ENCODE measurements at regions not wholly inside any gene's neighbourhood (a gene's known extent, or its start where the extent isn't known, plus 50 kb on each side); places are given as distances from the start of the nearest gene placed in this dataset.

GRCh38 chr5:153086486-153086885 is 404.0 kb upstream of the GRIA1 start:
- intact Hi-C loops (cut with micrococcal nuclease) = no loop called here
- Histone ChIP-seq H3K36me3 (no peaks in the 10 kb centered on the region), H3K4me1 (peaks cover 20% of the 10 kb centered on the region), H3K9me3 (replicated peaks) (no peaks in the 10 kb centered on the region), H3K27ac (replicated peaks) (no peak overlapping the region), H3K4me3 (no peak overlapping the region), H3K27me3 (ENCODE audit: low read depth) (no peaks in the 10 kb centered on the region)
- no peak for DNase-seq
- TF ChIP-seq CTCF (IDR thresholded peaks at IDR 0.05; ENCODE audit: borderline replicate concordance) = no peak

GRCh38 chr5:153088538-153088937 is 401.9 kb upstream of the GRIA1 start:
- Histone ChIP-seq H3K27ac (replicated peaks) (peak overlapping the region; percentile 58), H3K4me1 (peaks cover 20% of the 10 kb centered on the region), H3K9me3 (replicated peaks) (no peaks in the 10 kb centered on the region), H3K36me3 (no peaks in the 10 kb centered on the region), H3K4me3 (no peak overlapping the region), H3K27me3 (ENCODE audit: low read depth) (no peaks in the 10 kb centered on the region)
- DNase-seq = no peak
- intact Hi-C loops (cut with micrococcal nuclease) = no loop called here
- no peak for TF ChIP-seq CTCF (IDR thresholded peaks at IDR 0.05; ENCODE audit: borderline replicate concordance)

- H3K36me3 ChIP-seq = no peaks in the 10 kb centered on the region
- no peak overlapping the region for H3K27ac ChIP-seq (replicated peaks)
- H3K4me3 ChIP-seq = no peak overlapping the region
- peaks cover 3% of the 10 kb centered on the region for H3K4me1 ChIP-seq
- H3K9me3 ChIP-seq (replicated peaks) = no peaks in the 10 kb centered on the region
- DNase-seq = no peak
- no peak for TF ChIP-seq CTCF (IDR thresholded peaks at IDR 0.05; ENCODE audit: borderline replicate concordance)
- intact Hi-C loops (cut with micrococcal nuclease) = no loop called here
- no peaks in the 10 kb centered on the region for H3K27me3 ChIP-seq (ENCODE audit: low read depth)
These were observed 396.1 kb upstream of the GRIA1 start for GRCh38 chr5:153094333-153094732.

- no peak for TF ChIP-seq CTCF (IDR thresholded peaks at IDR 0.05; ENCODE audit: borderline replicate concordance)
- no peak overlapping the region for H3K4me3 ChIP-seq
These were observed 394.1 kb upstream of the GRIA1 start for GRCh38 chr5:153096381-153096780.

GRCh38 chr5:153099328-153099727 is 391.1 kb upstream of the GRIA1 start:
- Histone ChIP-seq H3K4me1 (no peaks in the 10 kb centered on the region), H3K9me3 (replicated peaks) (no peaks in the 10 kb centered on the region), H3K27me3 (ENCODE audit: low read depth) (peaks cover 6% of the 10 kb centered on the region), H3K4me3 (no peak overlapping the region), H3K36me3 (no peaks in the 10 kb centered on the region), H3K27ac (replicated peaks) (no peak overlapping the region)
- DNase-seq = no peak
- intact Hi-C loops (cut with micrococcal nuclease) = no loop called here
- no peak for TF ChIP-seq CTCF (IDR thresholded peaks at IDR 0.05; ENCODE audit: borderline replicate concordance)

More at GRCh38 chr5:153096381-153096780, 394.1 kb upstream of the GRIA1 start:
- no peak overlapping the region for H3K27ac ChIP-seq (replicated peaks)
- no peak for DNase-seq
- H3K36me3 ChIP-seq = no peaks in the 10 kb centered on the region
- H3K9me3 ChIP-seq (replicated peaks) = no peaks in the 10 kb centered on the region
- H3K27me3 ChIP-seq (ENCODE audit: low read depth) = no peaks in the 10 kb centered on the region
- intact Hi-C loops (cut with micrococcal nuclease) = no loop called here
- H3K4me1 ChIP-seq = no peaks in the 10 kb centered on the region

Measured in left ventricle myocardium inferior (tissue), 1 donor.